DMS 273 (cell line): ENCODE measurements at regions not wholly inside any gene's neighbourhood (a gene's known extent, or its start where the extent isn't known, plus 50 kb on each side); places are given as distances from the start of the nearest gene placed in this dataset.

Experiments
- DNase-seq: peaks from one replicate; lab custom pipeline; 2025; ENCODE audit not compliant: unreplicated experiment; lab: John Stamatoyannopoulos, UW

GRCh38 chr15:46300716-46301115 is 665.9 kb downstream of the SQOR start:
- peak; percentile 8 for DNase-seq

GRCh38 chr15:46301291-46301690 is 666.5 kb downstream of the SQOR start:
- DNase-seq: peak; percentile 9

DNA sequence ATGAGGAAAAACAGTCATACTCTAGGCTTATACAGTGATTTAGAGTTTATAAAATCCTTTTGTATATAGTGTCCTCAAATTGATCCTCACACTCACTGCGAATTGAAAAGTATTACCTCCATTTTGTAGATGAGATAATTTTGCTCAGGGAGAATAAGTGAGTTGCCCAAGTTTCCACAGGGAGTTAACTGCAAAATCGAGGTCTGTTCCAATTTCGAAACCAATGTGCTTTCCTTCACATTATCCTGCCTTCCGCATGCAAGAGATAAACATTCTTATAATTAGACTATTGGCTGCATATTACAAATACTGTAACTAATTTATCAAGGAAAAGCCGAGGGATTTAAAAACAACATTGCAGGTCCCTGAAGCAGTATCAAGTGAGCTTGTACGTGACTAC is 667.0 kb downstream of the SQOR start:
- no peak for DNase-seq

DNA sequence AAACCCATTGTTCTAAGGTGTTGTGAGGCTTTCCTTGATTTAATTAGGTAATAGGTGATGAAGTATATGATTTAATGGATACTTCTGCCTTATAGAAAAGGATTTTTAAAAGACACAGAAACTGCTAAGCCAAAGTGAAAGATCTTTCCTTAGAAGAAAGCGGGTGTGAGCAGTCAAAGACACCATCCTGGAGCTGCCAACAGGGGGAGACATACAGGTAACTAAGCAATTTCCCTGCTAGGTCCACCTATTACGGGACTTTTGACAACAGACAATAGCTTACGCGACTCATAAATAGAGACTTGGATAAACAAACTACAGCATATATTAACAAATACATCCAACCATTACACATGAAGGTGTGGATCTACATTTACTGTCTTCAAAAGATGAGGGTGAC is 669.5 kb downstream of the SQOR start:
- peak; percentile 34 for DNase-seq

DNA sequence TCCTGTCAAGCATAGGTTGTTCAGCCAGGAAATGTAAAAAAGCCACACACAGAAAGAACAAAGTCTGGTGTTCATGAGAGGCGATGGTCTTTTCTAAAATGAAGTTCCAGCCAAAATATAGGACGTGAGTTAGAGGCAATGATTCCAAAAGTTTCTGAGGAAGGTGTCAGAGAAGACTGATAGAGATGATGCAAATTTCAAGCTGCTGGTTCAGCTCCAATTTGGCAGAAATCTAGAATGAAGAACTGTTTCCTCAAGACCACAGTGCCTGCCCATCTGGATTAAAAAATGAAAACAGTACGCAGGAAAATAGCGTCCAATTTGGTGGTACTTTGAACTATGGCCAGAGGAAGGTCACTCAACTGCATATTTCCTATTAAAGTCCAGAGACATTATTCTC is 672.9 kb downstream of the SQOR start:
- DNase-seq: no peak

DNA sequence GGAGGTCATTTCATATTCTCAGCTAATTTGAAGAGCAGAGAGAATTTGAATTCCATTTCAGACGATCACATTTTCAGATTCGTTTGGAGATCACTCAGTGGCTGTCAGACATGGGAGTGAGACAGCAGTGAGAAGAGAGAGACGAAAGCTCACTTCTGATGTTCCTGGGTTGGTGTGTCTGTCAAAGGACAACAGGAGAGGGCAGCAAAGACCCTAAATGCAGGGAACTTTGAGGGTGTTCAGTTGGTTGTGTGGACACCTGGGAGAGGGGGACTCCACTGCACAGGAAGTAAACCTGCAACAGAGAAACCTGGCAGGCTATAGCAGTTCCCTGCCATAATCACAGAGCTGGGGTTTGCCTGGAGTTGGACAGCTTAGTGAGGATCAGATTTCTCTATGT is 675.1 kb downstream of the SQOR start:
- DNase-seq: peak; percentile 29

DNA sequence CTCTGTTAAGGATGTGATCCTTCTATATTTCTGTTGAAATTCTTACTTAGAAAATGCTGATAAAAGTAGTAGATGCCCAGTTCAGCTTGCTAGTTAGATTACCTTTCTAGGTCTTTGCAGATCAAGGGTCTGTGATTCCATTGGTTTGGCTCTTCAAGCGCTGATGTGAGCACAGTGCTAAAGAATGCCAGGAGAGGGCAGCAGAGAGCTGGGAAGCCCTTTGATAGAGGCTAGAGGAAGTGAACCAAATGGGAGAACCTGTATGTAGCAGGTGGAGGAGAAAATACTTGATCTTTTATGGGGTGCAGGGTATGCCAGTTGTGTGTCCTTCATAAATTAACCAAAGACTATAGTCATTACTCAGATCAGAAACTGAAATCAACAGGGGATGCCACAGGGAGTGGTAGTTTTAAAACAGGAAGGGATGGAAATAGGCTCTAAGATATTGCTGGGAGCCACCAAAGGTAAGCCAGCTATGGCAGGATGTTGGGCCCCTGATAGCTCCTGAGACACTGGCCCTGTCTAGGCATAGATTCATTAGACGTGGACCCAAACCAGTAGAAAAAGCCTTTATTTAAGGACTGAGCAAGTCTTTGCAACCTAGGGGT is 677.4 kb downstream of the SQOR start:
- DNase-seq: peak; percentile 87

DNA sequence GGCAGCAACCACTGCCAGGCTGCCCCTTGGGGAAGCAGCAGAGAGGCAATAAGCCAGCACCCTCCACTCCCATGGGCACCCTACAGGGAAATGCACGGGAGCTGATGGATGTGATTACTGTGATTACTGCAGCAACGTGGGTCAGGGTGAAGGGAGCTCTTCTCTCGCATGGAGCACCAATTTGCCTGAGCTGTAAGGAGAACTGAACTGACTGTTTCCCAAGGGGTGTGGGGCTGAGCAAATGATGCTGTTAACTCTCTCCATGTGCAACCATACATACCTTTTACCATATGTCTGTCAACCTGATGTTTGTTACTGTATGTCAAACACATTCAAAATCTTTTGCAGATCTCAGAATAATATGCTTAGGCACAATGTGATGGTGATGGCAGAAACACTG is 680.6 kb downstream of the SQOR start:
- DNase-seq: peak; percentile 43

DNA sequence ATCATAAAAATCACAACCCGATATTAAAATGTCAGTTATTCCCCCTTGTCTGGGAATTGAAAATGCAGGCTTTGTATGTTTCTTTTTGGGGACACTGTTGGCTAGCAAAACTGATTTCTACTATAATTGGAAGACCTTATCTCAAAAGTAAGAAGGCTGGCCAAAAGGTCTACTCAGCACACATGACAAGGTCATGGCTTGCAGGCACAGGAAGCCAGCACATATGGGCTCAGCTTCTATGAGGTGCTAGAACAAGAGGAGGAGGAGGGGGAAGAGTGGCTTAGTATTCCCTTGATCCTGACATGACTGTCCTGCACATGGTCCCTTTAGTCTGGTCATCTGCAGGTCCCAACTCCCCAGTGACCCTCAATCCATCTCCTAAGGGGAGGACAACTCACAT is 681.2 kb downstream of the SQOR start:
- no peak for DNase-seq

GRCh38 chr15:46317029-46317428 is 682.2 kb downstream of the SQOR start:
- no peak for DNase-seq

DNA sequence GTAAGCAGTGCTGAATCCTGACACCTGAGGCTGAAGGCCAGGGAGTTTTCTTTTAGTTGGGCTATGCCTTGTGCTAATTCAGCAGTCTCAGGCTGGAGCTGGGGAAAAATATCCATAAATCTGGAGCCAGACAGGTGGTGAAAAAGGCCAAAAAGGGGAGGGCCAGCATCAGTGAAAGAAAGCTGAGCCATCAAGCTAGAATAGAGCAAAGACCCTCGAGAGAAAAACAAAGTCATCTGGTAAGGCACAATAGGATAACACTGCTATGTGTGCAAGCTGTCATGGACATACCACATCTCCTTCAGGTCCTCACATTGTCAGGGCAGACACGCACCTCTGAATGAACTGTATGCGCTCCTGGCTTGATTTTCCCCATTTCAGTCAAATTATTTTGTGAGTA is 687.9 kb downstream of the SQOR start:
- DNase-seq: no peak

DNA sequence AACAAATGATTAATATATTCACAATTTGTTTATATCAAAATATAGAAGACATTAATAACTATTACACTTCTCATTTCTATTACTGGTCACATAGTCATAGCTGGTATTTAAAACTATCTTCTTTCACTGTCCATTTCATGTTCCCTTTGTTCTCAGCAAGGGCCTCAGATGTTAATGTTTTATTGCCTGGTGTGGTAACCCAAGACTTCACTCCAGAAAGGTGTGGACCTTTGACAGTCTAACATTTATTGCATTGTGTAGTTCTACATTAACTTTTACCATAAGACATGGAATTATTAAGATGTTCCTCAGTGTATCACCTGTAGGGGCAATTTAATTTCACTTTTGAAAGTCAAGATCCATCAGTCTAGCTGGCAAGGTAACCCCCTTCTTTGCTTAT is 691.3 kb downstream of the SQOR start:
- DNase-seq: no peak

GRCh38 chr15:46328821-46329220 is 694.0 kb downstream of the SQOR start:
- DNase-seq: no peak

- no peak for DNase-seq
These were observed 695.0 kb downstream of the SQOR start for GRCh38 chr15:46329876-46330275.

DNA sequence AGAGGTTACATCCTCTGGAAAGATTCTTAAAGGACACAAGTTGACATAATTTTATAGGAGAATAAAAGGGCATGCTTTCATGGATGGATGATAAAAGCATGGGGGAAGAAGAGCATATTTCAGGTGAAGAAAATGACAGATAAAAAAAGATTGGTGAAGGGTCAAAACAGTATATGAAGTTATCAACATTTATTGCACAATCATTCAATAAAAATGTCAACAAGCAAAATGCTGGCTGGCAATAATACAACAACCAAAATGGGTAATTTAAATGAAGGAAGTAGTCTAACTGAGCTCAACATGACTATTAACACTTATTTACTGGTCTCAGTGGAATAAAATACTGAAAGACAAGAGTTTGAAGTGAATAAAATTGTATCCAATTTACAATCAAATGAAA is 696.7 kb downstream of the SQOR start:
- no peak for DNase-seq

- DNase-seq: no peak
These were observed 708.5 kb downstream of the SQOR start for GRCh38 chr15:46343196-46343935.

DNA sequence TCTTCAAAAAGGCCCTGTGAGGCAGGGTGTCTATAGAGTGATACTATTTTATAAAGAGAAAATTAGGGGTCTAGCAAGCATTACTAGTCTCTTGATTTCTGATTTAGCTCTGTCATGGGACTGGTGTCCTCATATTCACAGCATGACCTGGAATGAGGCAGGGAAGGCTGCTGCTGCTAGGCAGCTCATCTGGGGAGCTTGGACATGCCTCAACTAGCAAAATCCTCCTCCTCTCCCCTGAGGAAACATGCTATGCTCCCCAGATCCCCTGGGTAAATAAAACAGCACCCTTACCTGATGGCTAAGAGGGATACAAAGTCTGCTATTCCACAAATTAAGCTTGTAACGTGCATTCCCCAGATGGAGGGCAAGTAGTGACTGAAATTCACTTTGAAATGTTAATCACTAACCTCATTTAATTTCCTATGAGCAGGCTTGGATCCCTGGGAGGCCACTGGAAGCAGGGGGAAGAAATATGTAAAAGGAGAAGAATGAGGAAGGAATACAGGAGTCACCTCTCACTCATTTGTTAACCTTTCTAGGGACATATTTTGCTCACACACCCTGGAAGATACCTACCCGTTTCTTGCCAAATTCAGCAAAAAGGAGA is 709.4 kb downstream of the SQOR start:
- peak; percentile 50 for DNase-seq

DNA sequence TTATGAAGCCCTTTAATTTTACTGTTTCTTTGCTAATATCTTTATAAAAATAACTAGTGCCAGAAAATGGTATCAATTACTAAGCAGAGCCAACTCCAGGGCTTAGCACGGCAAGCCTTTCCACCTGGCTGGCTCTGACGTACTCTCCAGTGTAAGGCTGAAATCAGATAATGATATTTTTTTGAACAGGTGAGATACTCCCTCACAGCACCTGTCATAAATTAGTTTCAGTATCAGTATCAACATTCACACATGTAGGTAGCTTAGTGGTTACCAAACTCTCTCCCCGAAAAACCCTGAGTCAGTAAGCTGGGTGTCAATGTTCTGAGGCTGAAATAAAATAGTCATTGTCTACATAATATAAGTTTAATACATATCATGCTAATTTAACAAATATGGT is 710.1 kb downstream of the SQOR start:
- no peak for DNase-seq

DNA sequence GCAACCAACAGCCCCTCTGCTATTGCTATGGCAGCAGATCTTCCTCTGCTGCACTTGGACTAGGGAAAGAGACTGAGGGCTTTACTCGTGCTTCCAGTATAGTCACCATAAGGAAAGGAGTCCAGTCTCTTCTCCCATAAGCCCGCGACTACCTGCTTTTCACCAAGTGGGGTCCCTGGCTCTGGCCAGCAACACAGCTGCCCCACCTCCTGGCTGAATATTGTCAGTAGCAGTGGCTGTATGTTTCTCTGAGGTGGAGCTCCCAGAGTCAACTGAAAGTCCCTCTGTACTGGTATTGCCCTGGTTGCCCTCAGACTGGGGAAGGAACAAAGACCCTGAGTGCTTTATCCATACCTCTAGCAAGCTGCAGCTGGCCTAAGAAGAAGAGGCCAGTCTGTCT is 719.6 kb downstream of the SQOR start:
- DNase-seq: peak; percentile 5

- peak; percentile 81 for DNase-seq
These were observed 730.7 kb downstream of the SQOR start for GRCh38 chr15:46365572-46365971.

DNA sequence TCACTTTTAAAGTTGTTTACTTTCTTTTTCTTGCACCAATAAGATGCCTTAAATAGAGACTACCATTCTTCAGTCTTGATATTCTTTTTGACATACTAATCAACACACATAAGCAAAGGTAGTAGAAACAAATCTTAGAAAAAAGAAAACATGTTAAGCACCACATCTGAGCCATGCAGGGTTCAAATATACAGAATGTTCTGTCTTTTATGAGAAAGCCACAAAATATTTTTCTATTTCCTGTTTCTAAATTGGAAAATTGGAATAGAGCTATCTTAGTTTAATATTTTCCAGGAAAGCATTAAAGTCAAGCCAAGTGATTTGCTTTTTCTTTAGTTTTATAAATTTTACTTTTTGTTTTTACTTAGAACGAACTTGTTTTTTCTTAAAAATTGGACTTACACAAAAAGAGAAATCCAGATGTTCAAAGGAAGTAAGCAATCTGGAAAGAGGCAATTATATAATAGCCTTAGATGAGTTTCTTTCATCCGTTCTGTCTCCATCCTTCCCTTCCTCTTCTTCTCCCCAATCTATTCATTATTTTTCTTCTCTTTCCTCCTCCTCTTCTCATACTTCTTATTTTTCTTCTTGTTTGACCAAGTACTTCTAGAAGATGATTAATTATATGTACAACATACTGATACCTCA is 731.7 kb downstream of the SQOR start:
- DNase-seq: no peak

DNA sequence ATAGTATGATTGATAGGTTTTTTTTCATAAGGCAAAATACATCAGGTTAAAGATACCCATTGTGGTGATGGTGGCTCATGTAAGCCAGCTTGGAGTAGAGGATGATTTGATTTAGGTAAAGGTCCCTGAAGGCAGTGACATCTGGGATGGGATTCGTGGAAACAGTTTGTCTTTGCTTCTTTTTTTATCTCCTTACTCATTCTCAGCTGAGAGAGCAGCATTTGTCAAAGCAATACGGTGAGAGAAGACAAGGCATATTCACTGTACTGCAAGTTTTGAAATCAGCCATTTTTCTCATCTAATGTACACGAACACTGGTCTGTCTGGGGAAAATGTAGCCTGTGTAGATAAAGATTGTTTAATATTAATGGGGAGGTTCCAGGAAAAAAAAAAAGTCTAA is 749.1 kb downstream of the SQOR start:
- no peak for DNase-seq
